Stimulated activated CD8-positive, alpha-beta memory T cell treated with anti-CD3 and anti-CD28 coated beads, Interleukin-2, amount 100 ng/mL, for 48 hours (primary cell): ENCODE measurements at regions not wholly inside any gene's neighbourhood (a gene's known extent, or its start where the extent isn't known, plus 50 kb on each side); places are given as distances from the start of the nearest gene placed in this dataset.

Experiments
- DNase-seq, 2 donors: peaks; one replicate each; pipeline ENCODE4 v3.0.0-alpha.2; 2020; ENCODE audit warnings: low read depth in 2 of 2

- no peak for DNase-seq
Measured at GRCh38 chr11:16440136-16440535, 83.8 kb upstream of the SOX6 start.

GRCh38 chr11:16434036-16434435, 77.7 kb upstream of the SOX6 start:
- DNase-seq, result no peak

DNA sequence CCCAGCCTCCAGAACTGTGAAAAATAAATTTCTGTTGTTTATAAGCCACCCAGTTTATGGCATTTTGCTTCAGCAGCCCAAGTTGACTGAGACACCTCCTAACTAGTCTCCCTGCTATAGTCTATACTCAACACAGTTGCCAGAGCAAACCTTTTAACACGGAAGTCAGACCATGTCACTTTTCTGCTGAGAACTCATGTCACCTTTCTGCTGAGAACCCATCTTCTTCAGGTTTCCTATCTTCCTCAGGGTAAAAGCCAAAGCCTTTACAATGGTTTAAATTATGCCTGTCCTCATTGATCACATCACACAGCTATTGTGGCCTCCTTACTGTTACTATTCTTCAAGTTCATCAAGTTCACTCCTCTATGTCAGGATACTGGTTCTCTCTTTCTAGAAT, 74.3 kb upstream of the SOX6 start:
- DNase-seq, result no peak

DNA sequence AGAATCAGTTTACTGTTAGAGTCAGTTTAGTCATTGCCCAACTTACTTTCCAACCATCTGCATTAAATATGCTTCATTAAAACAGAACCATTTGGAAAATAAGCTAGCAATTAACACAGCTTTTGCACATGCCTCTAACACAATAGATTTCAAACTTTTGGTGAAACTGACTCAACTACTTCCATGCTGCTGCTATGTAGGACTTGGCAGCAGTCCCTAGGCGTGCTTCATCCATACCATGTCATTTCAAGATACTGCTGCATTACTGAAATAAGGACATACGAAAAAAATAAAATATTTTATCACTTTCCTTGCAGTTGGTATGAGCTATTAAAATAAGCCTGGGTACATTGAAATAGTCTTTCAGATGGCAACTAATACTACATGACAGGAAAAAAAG, 65.5 kb upstream of the SOX6 start:
- DNase-seq, result no peak

DNA sequence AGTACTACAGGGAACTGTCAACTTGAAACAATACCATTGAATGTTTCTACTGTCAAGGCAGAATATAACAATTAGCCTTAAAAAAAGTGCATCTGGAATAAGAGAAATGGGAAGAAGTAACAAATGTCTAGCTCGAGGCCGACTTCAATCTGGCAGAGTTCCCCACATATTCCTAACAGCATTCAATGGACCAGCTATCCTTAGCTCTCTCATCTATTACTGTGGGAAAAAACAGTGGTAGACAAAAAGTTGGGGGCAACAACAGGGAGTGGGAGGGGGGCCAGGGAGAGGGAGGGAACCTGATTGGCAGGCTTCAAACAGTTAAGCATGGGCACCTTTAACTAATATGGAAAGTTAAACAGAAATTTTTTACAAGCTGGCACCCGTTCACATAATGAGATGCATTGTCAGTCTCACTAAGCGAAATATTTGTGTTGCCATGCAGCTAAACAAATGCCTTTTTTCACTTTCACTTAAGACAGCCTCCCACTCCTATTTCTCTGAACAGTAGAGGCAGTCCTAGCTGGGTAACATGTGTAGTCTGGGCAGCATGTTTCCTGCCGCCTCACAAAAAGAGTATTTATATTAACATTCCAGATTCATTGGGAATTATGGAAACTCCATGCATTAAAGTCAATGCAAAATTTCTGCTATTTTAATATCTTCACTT, 62.2 kb upstream of the SOX6 start:
- DNase-seq, result no peak

DNA sequence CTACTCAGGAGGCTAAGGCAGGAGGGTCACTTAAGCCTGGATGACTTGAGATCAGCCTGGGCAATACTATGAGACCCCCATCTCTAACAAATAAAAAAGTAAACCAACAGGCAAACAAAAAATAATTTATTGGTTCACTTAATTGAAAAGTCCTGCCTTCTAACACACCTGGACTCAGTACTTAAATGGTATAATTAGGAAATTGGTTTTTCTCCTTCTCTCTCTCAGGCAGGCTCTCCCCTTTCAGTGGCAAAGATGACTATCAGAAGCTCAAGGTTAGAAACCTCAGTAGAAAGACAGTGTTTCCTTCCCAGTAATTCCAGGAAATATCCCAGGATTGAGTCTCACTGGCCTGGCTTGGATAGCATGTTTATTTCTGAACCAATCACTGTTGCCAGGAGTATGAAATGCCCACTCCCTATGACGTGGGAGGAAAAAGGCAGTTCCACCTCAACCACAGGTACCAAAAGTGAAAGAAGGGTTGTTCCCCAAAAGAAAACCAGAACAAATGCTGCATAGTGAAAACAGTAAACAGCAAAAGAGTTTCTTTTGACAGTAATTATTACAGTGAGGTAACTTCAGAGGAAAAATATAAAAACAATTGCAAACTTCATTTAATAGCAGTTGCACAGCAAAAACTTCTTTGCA, 56.3 kb upstream of the SOX6 start:
- no peak for DNase-seq

DNA sequence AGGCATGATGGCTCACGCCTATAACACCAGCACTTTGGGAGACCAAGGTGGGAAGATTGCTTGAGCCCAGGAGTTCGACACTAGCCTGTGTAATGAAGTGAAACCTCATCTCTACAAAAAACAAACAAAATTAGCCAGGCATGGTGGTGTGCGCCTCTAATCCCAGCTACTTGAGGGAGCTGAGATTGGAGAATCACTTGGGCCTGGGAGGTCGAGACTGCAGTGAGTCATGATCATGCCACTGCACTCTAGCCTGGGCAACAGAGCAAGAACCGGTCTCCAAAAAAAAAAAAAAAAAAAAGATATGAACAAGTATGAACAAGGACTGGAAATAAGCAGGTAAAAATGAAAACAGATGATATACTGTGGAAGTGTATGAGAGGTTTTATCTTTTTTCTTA, 54.1 kb upstream of the SOX6 start:
- DNase-seq, result no peak

DNA sequence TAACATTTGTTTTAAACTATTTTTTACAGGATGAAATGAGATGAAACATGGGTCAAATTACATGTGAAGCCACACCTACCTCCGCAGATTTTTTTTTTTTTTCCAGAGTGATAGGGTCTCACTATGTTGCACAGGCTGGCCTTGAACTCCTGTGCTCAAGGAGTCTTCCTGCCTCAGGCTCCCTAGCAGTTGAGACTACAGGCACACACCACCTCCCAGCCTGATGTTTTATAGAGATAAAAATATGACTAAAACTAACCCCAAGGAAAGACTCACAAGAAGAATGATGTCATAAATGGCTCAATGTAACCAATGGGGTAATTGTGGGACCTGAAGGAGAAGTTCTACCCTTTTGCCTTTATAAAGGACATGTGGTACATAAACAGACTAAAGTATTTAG, 52.3 kb upstream of the SOX6 start:
- no peak for DNase-seq

DNA sequence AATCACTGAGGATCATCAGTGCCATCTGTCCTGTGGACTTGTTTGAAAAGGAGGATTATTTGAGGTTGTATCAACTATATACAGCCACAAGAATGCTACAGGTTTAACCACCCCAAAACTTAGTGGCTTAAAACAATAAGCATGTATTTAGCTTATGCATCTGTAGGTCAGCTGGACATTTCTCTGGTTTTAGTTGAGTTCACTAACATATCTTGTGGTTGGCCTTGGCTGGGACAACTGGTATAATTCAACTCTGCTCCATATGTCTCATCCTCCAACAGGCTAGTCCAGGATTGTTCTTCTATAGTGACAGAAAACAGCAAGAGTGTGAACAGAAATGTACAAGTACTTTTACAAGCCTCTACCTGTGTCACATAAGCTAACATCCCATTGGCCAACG, 49.9 kb upstream of the SOX6 start:
- DNase-seq, result no peak
